Glomerular endothelial cell (primary cell): ENCODE measurements at regions not wholly inside any gene's neighbourhood (a gene's known extent, or its start where the extent isn't known, plus 50 kb on each side); places are given as distances from the start of the nearest gene placed in this dataset.
"Not testable (repeated sequence)": the region's sequence is repeated elsewhere in the genome, so short reads cannot be mapped to it uniquely, and the experiment has no call there.

ENCODE experiments used
- DNase-seq: peaks from one replicate; pipeline ENCODE4 v3.0.0-alpha.2; 2011; ENCODE audit warnings: low read depth, low spot score; ENCODE audit errors: extremely low read depth

DNA sequence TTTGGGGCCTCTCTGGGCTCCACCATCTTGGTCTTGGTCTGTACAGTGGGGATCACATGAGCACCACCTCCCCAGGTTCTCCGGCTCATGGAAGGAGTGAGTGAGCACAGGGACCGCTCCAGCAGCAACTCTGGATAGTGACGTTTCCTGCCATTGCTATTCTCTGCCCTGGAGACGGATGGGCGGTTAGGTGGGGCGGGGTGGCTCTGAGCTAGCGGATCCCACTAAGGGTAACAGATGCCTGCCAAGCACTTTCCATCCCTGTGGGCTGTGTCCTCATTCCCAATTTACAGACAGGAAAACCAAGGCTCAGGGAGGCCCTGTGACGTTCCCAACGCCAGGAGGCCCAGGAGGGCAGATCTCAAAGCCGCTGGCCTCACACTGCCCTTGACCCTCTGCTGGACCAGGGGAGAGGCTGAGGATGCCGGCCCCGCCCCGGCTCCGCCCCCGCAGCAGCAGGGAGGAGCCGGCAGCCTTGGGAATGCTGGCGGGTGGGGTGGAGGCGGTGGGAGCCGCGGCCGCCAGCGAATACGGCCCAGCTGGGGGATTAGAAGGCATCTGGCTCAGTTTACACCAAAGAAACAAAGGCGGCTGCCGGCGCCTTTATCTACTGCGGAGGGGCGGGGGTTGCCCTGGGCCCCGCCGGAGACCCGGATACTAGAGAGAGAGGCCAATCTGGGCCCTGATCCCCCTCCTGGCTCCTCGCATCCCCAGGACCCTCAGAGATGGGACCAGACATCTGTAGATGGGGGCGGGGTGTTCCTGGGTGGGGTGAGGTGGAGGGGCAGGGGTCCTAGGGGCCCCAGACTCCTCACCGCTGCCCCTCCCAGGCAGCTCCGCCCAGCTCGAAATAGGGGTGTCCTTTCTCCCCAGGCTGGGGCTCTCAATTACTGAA, 122.3 kb upstream of the CIBAR2 start:
- no peak for DNase-seq

DNA sequence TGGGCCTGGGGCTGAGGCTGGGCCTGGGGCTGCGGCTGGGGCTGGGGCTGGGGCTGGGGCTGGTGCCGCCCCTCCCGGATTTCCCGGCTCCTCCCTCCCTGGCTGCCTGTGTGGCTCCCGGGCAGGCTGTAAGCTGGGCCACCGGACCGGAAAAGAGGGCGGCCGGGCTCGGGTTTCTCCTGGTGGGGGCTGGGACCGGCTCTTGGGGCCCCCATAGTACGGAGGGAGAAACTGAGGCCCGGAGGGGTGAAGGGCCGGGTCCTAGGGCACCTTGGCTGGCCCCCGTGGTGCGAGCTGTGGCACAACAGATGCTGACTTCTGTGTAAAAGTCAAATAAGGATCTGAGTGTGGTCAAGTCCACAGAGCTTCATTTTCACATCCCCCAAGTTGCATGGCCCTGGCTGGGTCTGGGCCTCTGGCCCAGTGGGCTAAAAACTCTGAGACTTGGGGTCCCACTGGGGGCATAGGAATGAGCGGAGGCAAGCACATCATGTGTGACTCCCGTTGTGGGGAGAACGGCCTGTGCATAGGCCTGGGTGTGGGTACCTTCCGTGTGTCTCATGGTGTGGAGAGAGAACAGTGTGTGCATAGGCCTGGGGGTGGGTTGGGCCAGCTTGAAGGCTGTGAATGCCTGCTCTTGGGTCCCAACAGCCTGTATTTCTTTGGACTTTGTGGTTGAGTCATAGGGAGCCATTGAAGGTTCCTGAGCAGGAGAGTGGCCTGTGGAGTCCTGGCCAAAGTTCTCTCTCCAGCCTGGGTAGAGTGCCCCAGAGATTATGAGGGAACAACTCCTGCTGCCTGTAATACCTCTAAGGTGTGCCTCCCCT, 123.9 kb upstream of the CIBAR2 start:
- DNase-seq: no peak

DNA sequence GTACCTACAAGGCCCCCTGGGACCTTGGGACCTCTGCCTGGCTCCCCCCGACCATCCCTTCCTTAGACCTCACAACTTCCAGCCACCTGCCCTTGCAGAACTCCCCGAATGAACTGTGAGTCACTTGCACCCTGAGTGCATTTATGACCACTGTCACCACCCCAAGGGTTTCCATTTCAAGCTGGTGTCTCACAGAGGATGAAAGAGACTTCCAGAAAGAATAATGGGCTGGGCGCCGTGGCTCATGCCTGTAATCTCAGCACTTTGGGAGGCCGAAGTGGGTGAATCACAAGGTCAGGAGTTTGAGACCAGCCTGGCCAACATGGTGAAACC, 124.5 kb upstream of the CIBAR2 start:
- DNase-seq: no peak

DNA sequence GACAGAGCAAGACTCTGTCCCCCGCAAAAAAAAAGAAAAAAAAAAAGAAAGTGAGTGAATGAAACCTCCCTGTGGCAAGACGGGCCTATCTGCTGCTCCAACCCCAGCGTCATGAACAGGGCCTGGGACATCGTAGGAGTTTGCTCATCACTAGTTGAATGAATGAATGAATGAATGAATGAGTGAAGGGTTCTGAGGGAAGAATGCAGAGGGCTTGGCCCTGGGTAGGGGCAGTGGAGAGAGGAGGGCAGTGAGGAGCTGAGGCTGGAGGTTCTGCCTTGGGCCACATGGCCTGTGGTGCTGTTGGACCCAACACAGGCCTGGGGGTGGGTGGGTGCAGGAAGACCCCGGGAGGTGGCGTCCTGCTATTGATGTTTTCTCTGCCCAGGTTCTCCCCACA, 125.5 kb upstream of the CIBAR2 start:
- DNase-seq: no peak

DNA sequence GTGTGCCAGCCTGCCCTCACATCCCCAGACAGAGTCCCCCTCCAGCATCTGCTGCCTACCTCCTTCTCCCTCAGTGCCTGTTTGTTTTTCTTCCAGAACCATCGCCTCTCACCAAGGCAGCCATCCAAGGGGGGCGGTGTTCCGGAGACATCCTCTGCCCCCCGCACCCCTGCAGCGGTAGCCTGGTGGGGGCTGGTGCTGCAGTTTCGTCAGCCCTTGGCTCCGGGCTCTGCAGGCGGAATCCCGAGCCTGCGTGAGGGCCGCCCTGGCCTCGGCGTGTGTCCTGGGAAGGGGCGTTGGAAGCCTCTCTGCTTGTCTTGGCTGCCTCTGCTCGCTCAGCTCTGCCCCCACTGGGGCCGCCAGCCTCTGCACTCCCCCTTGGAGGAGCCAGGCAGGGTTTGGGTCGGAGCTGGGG, 126.0 kb upstream of the CIBAR2 start:
- no peak for DNase-seq

DNA sequence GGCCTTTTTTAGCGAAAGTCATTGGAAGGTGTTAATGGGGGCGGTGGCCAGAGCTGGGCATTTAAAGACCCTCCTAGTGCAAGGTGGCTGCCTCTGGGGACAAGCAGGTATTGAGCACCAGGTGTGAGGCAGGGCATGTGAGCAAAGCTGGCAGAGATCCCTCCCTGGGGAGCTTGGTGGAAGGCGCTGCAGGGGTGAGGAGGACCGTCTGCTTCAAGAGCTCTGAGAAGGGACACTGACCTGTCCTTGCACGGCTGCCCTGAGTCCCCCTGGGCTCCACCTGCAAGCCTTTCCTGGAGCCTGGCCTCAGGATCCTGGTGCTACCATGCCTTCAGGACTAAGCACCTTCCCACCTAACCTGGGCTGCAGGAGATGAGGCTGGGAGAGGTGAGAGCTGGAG, 127.0 kb upstream of the CIBAR2 start:
- no peak for DNase-seq

DNA sequence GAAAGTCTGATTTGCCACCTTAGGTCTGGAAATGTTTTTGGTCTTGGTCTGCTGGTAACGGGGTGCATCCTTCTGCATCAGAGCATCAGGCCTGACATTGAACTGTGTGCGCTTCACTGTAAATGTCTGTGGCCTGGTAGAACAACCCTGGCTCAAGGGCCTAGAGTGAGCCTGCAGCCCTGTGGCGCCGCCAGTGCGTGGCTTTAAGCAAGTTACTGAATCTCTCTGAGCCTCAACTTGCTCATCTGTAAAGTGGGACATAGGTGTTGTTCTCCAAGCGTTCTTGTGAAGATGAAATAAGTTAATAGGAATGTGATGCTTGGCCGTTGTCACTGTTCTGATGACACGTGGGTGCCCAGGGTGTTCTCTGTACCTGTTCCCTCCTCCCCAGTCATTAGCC, 127.6 kb upstream of the CIBAR2 start:
- DNase-seq: no peak

DNA sequence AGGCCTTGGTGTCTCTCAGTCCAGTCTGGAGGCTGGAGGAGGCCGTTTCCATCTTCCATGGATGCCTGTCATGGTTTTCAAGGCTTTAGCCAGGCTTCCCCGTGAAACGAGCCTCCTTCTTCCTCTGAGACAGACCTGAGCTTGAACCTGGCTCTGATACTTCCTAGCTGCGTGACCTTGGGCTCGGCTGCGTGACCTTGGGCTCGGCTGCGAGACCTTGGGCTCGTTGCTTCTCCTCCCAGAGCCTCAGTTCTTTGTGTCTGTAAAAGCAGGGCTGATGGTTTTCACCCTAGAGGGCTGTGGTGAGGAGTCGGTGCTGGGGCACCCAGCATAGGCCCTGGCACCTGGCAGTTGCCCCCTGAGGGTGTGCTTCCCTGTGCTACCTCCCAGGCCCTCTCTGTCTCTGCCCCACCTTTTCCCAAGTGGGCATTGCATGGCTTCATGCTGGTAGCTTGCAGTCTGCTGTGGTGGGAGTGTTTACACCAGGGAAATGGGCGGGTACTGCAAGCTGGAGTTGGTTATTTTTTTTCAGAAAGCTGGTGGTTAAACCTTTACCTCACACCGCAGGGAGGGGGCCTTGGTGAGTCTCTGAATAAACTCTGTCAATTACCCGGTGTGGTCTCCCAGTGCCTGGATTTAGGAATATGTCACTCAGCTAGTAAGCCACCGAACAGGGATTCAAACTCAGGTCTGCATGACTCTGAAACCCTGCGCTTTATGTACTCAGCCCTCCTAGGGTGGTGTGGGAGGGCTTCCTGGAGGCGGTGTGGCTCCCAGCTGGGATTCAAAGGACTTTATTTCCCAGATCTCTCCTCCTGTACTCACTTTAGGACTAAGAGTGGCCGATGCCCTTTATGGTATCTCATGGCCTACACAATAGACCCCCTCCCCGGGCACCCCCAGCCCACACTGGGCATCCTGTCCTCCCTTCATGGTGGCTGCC, 129.0 kb upstream of the CIBAR2 start:
- DNase-seq: no peak

DNA sequence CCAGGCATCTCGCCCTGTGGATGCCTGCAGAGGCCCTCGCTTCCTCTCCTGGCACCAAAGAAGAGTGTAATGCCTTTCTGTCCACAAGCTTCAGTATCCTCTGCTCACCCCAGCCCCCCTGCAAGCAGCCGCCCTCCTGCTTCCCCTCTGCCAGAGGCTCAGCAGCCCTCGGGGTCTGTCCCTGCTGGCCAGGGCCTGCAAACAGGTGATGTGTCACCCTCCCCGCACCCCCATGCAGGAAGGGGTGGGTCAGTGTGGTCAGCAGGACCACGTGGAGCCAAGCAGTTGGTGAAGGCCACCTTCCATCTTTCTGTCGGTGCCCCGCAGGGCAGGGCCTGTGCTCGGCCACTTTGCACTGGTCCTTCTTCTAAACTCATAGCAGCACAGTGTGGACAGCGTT, 129.9 kb upstream of the CIBAR2 start:
- DNase-seq: no peak

DNA sequence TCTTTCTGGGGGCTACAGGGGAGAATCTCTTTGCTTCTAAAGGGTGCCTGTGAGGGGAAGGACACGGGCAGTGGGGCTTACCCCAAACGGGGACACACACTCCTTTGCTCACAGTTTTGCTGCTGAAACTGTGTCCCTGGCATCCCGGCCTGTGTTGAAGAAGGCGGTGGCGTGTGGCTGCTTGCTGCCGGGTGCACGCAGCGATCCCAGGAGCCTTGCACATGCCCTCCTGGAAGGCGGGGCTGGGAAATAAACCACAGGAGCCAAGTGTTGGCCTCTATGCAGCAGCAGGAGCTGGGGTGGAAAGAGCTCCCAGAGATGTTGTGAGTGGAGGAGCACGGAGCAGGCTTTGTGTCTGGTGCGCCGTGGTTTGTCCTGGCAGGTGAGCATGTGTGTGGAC, 131.0 kb upstream of the CIBAR2 start:
- DNase-seq: no peak

DNA sequence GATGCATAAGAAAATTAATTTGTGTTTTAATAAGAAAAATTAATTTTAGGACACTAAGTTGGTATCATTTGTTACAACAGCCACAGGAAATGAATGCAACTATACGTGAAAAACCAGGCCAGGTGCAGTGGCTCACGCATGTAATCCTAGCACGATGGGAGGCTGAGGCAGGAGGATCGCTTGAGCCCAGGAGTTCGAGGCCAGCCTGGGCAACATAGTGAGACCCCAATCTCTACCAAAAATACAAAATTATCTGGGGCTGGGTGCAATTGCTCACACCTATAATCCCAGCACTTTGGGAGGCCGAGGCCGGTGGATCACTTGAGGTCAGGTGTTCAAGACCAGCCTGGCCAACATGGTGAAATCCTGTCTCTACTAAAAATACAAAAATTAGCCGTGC, 132.2 kb upstream of the CIBAR2 start:
- DNase-seq: not testable (repeated sequence)

DNA sequence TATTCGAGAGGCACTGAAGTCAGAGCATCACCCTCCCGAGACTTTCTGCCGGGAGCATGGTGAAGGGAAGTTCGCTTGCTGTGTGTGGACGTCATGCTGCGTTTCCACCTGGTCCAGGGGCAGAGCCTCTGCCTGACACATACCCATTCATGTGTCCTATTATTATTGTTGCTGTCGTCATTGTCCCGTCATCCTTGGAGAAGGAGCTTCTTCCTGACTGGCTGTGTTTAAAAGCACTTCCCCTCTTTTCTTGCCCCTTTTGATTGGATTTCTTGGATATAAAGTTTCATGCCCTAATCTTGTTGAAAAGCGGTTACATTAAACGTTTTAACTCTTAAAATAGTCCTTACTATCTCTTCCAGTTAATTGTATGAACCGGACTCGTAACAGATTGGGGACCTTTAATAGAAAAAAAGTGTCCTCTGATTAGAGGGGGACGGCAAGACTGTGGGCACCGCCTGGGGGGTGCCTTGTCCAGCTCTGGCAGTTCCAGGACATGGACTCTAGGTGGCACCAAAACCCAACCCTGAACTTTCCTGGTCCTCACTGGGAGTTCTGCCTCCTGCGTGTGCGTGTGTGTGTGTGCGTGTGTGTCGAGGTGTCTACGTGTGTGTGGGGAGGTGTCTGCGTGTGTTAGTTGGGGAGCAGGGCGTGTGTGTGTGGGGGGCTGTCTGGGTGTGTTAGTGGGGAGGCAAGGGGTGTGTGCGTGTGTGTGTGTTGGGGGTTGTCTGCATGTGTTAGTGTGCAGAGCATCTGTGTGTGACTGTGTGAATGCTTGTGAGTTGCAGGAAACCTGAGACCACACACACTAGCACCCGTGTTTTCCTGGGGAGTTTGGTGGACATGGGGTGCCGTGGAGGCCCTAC, 133.3 kb upstream of the CIBAR2 start:
- peak; percentile 27 for DNase-seq

DNA sequence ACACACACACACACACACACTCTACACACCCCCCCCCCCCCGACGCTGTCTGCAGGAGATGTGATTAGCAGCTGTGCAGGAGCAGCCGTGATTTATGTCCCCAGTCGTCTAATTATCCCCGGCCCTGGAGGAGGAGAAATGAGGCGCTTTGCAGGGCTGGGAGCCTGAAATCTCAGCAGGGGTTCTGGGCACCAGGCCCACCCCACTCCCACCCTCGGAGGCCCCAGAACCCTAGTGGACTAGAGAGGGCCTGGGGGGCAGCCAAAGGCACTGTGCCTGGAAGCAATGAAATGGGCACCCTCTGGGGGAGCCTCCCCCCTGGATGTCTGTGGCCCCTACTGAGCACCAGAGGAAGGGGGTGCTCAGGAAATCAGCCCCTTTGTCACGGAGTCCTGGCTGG, 134.2 kb upstream of the CIBAR2 start:
- no peak for DNase-seq

DNA sequence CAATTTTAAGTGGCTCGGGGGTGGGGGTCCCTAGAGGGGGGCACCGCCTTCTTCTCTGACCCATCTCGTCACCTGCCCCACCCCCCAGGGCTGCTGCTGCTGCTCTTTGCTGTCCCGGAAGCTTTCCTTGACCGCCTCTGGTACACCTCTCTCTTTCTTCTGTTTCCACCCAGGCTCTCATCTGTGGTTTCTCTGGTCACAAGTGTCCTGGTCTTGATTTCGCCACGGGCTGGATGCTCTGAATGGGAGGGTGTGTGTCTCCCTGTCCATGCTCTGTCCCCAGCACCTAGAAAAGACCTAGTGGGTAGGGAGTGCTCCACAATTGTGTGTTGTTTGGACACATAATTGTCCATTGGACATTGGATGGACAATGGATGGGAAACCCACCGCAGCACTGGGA, 134.7 kb upstream of the CIBAR2 start:
- DNase-seq: no peak

DNA sequence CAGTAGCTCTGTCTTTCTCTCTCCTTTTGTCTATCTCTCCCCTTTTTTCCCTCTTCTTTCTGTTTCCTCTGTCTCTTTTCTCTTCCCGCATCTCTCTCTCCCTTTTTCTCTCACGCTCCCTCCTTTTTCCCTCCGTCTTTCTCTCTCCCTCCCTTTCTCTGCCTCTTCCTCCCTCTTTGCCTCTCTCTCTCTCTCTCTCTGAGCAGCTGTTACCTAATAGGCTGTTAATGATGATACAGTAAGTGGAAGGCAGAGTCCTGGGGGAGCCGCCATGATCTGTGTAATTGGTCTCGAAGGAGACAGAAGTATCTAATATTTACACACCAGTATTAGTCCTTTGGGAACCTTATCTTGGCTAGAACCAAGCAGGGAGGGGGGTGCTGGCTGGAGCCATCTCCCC, 136.1 kb upstream of the CIBAR2 start:
- DNase-seq: no peak

DNA sequence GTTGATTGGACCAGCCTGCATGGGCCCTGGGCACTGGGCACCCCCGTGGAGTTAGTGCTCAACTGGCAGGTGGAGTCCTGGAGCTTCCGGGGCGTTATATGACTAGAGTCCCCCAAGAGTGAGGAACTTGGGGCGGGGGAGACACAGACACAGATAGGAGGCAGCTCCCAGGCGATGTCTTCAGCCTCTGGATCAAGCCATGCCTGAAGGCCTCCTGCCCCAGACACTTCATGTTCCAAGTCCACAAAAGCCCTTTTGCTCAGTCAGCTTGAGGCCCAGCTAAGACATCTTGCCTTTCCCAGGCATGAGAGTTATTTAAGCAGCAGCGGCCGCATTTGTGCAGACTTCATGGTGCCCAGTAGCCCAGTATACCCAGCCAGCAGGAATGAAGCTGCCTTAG, 136.6 kb upstream of the CIBAR2 start:
- no peak for DNase-seq

DNA sequence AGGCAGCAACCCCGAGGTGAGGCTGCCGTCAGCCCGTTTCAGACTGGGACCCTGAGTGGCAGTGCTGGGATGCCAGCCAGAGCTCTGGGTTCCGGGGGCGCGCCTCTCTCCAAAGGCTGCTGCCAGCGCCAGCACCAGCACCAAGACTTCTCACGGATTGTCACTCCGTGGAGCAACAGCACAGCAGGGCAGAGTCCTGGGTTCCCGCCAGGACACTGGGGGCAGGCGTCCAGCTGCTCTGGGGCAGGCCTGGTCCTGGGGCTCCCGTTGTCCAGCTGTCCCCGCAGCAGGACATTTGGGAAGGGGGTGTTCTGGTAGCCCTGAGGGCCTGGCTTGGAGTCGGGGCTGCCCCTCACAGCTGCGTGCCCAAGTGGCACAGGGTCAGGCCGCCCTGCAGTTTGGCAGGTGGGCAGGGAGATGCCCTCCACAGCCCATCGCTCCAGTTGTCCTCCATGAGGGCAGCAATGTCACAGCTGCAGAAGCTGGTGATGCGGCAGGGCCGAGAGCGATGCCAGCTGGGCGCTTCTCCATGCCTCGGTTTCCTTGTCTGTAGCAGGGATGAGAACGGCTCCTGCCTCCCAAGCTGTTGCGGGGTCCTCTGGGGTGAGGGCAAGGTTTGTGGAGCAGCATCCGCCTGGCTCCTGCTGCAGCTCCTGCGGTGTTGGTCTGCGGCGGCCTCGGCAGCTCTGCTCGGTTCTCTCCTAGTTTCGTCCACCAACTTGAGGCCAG, 137.3 kb upstream of the CIBAR2 start:
- no peak for DNase-seq

DNA sequence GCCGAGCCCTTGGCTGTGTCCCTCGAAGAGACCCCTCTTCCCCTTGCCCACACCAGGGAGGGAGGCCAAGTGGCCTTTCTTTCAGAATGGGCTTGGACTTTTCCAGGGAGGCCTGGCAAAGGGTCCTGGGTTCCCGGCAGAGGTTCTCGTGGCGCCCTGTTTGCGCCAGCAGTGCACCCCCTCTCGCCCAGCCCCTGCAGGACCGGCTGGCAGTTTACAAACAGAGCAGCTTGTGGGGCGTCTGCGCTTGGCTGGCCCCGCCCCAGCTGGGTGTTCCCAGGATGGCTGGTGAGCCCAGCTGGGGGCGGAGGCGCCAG, 137.8 kb upstream of the CIBAR2 start:
- no peak for DNase-seq

DNA sequence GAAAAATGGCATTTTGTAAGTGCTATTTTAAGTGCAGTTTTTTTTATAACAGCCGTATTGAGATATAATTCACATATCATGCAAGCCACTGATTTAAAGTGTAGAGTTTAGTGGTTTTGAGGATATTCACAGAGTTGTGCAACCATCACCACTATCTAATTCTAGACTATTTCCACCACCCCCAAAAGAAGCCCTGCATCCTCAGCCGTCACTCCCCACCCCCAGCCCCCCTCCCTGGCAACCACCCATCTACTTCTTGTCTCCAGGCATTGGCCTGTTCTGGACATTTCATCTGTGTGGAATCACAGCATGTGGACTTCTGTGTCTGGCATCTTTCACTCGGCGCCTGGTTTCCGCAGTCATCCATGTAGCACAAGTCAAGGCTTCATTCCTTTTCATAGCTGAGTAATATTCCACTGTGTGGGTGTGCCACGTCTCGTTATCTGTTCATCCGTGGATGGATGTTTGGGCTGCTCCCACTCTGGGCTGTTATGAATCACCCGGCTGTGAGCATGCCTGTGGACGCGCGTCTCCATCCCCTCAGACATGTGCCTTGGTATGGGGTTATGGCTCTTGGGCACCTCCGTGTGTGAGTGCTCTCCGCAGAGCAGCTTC, 138.4 kb upstream of the CIBAR2 start:
- no peak for DNase-seq
